ENCODE measurements at regions not wholly inside any gene's neighbourhood (a gene's known extent, or its start where the extent isn't known, plus 50 kb on each side); places are given as distances from the start of the nearest gene placed in this dataset.

DNA sequence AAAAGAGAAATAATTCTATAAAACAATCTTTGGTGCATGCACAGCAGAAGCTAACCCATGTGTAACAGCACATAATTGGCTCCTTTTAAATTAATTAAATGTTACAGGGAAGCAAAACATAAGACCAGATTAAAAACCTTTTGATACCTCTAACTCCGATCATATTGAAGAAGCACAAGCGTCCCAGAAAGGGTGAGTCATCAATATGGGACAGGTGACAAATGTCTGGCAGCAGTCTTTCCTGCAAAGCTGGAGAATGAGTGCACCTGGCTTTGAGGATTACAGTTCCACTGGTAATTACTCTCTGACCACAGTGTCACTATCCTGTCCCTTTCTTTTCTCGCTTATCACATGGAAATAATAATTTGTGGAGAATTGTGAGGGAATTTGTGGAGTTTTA, 94.6 kb downstream of the FAM9B start:
- Histone ChIP-seq H3K27ac (no peak overlapping the region), H3K27me3 (no peaks in the 10 kb centered on the region), H3K4me1 (ENCODE audit: control insufficient read depth in 1 of 2, insufficient read depth in 1 of 2, low read depth in 1 of 2, low read length in 1 of 2) (no peaks in the 10 kb centered on the region), H3K4me3 (ENCODE audit: low read depth in 1 of 2, low read length in 1 of 2) (no peak overlapping the region), H3K9me3 (no peaks in the 10 kb centered on the region), H3K36me3 (no peaks in the 10 kb centered on the region)
- TF ChIP-seq, protein P1, sequence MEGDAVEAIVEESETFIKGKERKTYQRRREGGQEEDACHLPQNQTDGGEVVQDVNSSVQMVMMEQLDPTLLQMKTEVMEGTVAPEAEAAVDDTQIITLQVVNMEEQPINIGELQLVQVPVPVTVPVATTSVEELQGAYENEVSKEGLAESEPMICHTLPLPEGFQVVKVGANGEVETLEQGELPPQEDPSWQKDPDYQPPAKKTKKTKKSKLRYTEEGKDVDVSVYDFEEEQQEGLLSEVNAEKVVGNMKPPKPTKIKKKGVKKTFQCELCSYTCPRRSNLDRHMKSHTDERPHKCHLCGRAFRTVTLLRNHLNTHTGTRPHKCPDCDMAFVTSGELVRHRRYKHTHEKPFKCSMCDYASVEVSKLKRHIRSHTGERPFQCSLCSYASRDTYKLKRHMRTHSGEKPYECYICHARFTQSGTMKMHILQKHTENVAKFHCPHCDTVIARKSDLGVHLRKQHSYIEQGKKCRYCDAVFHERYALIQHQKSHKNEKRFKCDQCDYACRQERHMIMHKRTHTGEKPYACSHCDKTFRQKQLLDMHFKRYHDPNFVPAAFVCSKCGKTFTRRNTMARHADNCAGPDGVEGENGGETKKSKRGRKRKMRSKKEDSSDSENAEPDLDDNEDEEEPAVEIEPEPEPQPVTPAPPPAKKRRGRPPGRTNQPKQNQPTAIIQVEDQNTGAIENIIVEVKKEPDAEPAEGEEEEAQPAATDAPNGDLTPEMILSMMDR (IDR thresholded peaks at IDR 0.05), result no peak

DNA sequence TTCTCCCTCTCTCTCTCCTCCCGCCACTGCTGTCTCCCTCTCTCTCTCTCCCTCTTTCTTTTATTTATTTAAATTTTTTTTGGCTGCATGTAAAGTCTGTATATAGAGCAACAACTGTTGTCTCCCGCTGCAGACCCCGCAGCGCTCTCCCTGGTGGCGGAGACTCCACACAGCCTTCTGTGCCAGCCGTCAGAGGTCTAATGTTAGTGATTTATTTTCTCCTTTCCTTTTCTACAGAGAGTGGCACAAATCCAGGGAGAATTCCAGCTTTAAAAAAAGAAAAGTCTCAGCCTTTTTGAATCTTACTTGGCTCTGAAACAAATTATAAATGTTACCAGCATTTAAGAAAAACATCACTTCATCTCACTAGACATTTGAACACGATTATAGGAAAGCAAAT, 106.2 kb downstream of the FAM9B start:
- Histone ChIP-seq H3K27ac (no peak overlapping the region), H3K27me3 (no peaks in the 10 kb centered on the region), H3K9me3 (no peaks in the 10 kb centered on the region), H3K4me1 (ENCODE audit: control insufficient read depth in 1 of 2, insufficient read depth in 1 of 2, low read depth in 1 of 2, low read length in 1 of 2) (no peaks in the 10 kb centered on the region), H3K36me3 (no peaks in the 10 kb centered on the region), H3K4me3 (ENCODE audit: low read depth in 1 of 2, low read length in 1 of 2) (no peak overlapping the region)
- TF ChIP-seq, protein P1 (IDR thresholded peaks at IDR 0.05), result no peak

DNA sequence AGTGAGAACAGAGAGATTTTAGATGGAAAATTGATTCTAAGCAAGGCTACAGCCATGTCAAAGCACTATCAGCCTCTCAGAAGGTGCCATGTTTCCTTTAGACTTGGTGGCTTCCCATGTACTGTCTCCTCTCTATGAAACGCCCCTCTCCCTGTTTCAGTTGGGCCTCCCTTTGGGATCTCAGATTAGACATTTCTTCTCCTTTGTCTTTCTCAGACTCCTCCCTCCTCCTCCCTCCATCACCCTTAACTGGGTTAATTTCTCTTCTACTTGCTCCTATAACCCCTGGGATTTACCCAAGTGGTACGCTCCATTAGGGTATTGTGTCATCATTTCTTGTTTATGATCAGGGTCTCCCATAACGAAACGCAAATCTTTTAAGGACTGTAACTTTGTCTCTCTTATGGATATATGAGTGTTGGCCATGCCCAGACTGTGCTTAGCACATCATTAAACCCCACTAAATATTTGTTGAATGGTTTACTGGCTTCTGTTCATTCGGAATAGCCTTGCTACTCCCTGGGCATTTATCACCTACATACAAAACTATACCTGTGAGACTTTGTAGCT, 106.8 kb downstream of the FAM9B start:
- no peaks in the 10 kb centered on the region for H3K4me1 ChIP-seq (ENCODE audit: control insufficient read depth in 1 of 2, insufficient read depth in 1 of 2, low read depth in 1 of 2, low read length in 1 of 2)
- TF ChIP-seq, protein P1 (IDR thresholded peaks at IDR 0.05), result no peak
- no peak overlapping the region for H3K27ac ChIP-seq

DNA sequence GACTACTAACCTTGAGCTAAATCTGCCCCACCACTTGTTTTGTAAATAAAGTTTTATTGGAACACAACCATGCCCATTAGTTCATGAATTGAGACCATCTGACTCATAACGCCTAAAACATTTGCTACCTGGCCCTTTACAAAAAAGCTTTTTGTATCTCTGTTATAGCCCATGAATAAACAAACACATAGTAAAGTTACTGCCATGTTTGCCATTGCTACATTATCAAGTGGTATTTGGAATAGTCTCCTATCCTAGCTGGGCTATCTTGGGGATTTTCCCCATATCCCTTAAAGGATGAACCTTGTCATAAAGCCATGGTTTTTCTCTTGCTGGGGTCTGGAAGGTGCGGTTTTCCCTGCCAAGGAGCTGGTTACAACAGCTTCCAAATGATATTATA, 112.3 kb downstream of the FAM9B start:
- no peak overlapping the region for H3K27ac ChIP-seq
- no peaks in the 10 kb centered on the region for H3K36me3 ChIP-seq
- H3K4me1 ChIP-seq (ENCODE audit: control insufficient read depth in 1 of 2, insufficient read depth in 1 of 2, low read depth in 1 of 2, low read length in 1 of 2), result no peaks in the 10 kb centered on the region
- H3K27me3 ChIP-seq, result no peaks in the 10 kb centered on the region
- no peak overlapping the region for H3K4me3 ChIP-seq (ENCODE audit: low read depth in 1 of 2, low read length in 1 of 2)
- TF ChIP-seq, protein P1 (IDR thresholded peaks at IDR 0.05), result no peak
- H3K9me3 ChIP-seq, result no peaks in the 10 kb centered on the region

More for the DNA sequence above, 106.8 kb downstream of the FAM9B start:
- no peaks in the 10 kb centered on the region for H3K36me3 ChIP-seq
- H3K4me3 ChIP-seq (ENCODE audit: low read depth in 1 of 2, low read length in 1 of 2), result no peak overlapping the region
- H3K27me3 ChIP-seq, result no peaks in the 10 kb centered on the region
- H3K9me3 ChIP-seq, result no peaks in the 10 kb centered on the region

DNA sequence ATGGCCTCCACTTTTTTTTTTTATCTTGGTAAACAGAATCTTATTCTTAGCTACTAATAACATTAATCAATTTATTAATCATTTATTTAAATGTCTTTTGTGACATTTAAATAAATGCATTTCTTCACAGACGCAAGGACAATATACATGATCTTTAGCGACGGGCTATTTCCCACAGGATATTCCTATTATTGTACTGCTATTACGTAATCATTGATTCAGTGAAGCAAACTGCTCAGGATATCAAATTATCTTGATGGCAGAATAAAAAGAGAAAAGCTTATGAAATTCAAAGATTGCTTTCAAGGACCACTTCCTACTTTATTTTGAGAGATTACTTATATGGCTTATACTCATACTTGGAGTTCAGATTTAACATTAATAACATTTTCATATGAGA, 114.1 kb downstream of the FAM9B start:
- H3K27me3 ChIP-seq, result no peaks in the 10 kb centered on the region
- H3K4me1 ChIP-seq (ENCODE audit: control insufficient read depth in 1 of 2, insufficient read depth in 1 of 2, low read depth in 1 of 2, low read length in 1 of 2), result no peaks in the 10 kb centered on the region
- H3K4me3 ChIP-seq (ENCODE audit: low read depth in 1 of 2, low read length in 1 of 2), result no peak overlapping the region
- no peaks in the 10 kb centered on the region for H3K9me3 ChIP-seq
- no peaks in the 10 kb centered on the region for H3K36me3 ChIP-seq
- TF ChIP-seq, protein P1 (IDR thresholded peaks at IDR 0.05), result no peak
- no peak overlapping the region for H3K27ac ChIP-seq

DNA sequence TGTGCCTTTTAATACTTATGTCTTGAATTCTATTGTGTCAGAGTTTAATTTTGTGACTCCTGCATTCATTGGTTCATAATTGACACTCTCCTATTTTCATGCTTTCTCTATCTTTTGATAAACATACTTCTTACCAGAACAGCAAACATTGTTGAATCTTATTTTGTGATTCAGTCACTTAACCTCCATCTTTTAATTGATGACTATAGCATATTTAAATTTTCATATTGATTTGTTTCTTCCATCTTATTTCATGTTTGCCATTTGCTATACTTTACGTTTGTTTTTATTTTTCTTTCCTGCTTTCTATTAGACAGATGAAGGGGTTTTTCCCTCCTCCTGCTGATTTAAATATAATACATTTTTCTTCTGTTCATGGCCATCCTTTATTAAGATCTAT, 115.5 kb upstream of the FAM9A start:
- Histone ChIP-seq H3K4me3 (ENCODE audit: low read depth in 1 of 2, low read length in 1 of 2) (no peak overlapping the region), H3K36me3 (no peaks in the 10 kb centered on the region), H3K9me3 (no peaks in the 10 kb centered on the region), H3K27me3 (no peaks in the 10 kb centered on the region), H3K4me1 (ENCODE audit: control insufficient read depth in 1 of 2, insufficient read depth in 1 of 2, low read depth in 1 of 2, low read length in 1 of 2) (no peaks in the 10 kb centered on the region), H3K27ac (no peak overlapping the region)
- TF ChIP-seq, protein P1 (IDR thresholded peaks at IDR 0.05), result no peak

All from neutrophil (primary cell).